Testis (tissue), 2 donors: ENCODE measurements at regions not wholly inside any gene's neighbourhood (a gene's known extent, or its start where the extent isn't known, plus 50 kb on each side); places are given as distances from the start of the nearest gene placed in this dataset.

Experiments
- CTCF ChIP-seq, 3 experiments: fragments of 450-650 bp in 2 of 3; fragments of 200-600 bp in 1 of 3; sonication (generic) in 1 of 3; IDR thresholded peaks; one replicate each; pipeline ENCODE4 v1.5.1; 2016 to 2019; ENCODE audit warnings: antibody characterized with exemption in 3 of 3, mild to moderate bottlenecking in 2 of 3, moderate library complexity in 1 of 3
- POLR2A ChIP-seq: fragments of 450-650 bp; IDR thresholded peaks from one replicate; pipeline ENCODE4 v1.6.1; 2017; ENCODE audit warnings: antibody characterized with exemption, mild to moderate bottlenecking, moderate library complexity

GRCh38 chr2:30354621-30355020 is 92.4 kb upstream of the LCLAT1 start:
- TF ChIP-seq CTCF (IDR thresholded peaks at IDR 0.05) (no peak), POLR2A (no peak)
